ENCODE measurements at regions not wholly inside any gene's neighbourhood (a gene's known extent, or its start where the extent isn't known, plus 50 kb on each side); places are given as distances from the start of the nearest gene placed in this dataset.

DNA sequence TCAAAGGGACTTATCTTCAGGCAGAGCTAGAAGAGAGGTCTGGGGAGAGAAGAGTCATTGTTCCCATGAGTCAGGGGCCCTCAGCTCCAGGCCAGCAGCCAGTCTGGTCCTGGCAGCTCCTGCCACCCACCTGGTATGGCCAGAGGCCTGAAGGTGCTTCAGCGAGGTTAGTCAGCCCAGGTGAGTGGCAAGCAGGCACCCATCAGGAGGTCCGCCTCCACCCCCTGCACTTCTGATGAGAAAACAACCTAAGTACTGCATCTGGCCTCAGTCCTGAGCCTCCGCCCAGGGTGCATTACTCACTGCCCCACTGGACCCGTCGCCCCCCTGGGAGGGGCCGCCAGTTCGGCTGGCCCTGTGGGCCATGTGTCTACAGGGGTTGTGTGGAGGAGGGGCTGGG, 130.2 kb downstream of the INHBB start:
- Histone ChIP-seq H3K9me2 (ENCODE audit: low read depth, low read length) (no peaks in the 10 kb centered on the region), H3K4me2 (ENCODE audit: low read length) (no peak overlapping the region), H3K4me1 (ENCODE audit: insufficient read depth, low read length, severe bottlenecking) (no peaks in the 10 kb centered on the region), H3K79me2 (ENCODE audit: insufficient read depth, low read length) (no peaks in the 10 kb centered on the region), H3K36me3 (ENCODE audit: insufficient read depth, low read length) (no peaks in the 10 kb centered on the region), H2AFZ (ENCODE audit: low read length) (no peak overlapping the region), H3K9ac (ENCODE audit: low read length) (no peak overlapping the region), H3K4me3 (ENCODE audit: low read depth, low read length, poor library complexity, severe bottlenecking) (no peak overlapping the region), H3K27ac (ENCODE audit: low read depth, low read length, poor library complexity, severe bottlenecking) (no peak overlapping the region), H3K27me3 (ENCODE audit: insufficient read depth, low read length) (no peaks in the 10 kb centered on the region), H3K9me3 (ENCODE audit: low read length) (no peaks in the 10 kb centered on the region), H4K20me1 (ENCODE audit: insufficient read depth, low read length) (no peaks in the 10 kb centered on the region), H3F3A (ENCODE audit: insufficient read depth, low read length) (no peaks in the 10 kb centered on the region)
- TF ChIP-seq CTCF (IDR thresholded peaks at IDR 0.05; ENCODE audit: low read length), result no peak
- TF ChIP-seq EZH2 (IDR thresholded peaks at IDR 0.05; ENCODE audit: borderline replicate concordance, low read length), result no peak

DNA sequence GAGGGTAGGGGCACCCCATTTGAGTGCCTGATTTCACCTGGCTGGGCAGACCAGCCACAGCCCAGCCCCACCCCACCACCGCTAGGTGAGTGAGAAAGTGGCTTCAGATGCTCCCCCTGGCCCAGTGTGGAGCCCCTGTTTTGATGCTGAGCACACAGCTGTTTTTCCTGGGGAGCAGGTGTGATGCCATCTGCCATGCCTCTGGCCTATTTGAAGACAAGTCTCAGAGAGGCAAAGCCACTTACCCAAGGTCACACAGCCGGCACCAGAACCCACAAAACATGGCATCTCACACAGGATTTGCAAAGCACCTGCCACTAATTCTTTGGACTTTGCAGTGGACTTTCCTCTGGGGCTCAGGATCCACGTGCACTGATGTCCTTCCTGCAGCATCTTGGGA, 131.3 kb downstream of the INHBB start:
- no peak overlapping the region for H2AFZ ChIP-seq (ENCODE audit: low read length)
- H3K9me2 ChIP-seq (ENCODE audit: low read depth, low read length), result no peaks in the 10 kb centered on the region
- H3K27ac ChIP-seq (ENCODE audit: low read depth, low read length, poor library complexity, severe bottlenecking), result no peak overlapping the region
- H3K4me1 ChIP-seq (ENCODE audit: insufficient read depth, low read length, severe bottlenecking), result no peaks in the 10 kb centered on the region
- no peak overlapping the region for H3K4me3 ChIP-seq (ENCODE audit: low read depth, low read length, poor library complexity, severe bottlenecking)
- no peaks in the 10 kb centered on the region for H3K79me2 ChIP-seq (ENCODE audit: insufficient read depth, low read length)
- H3K9me3 ChIP-seq (ENCODE audit: low read length), result no peaks in the 10 kb centered on the region
- no peaks in the 10 kb centered on the region for H4K20me1 ChIP-seq (ENCODE audit: insufficient read depth, low read length)
- no peaks in the 10 kb centered on the region for H3F3A ChIP-seq (ENCODE audit: insufficient read depth, low read length)
- no peaks in the 10 kb centered on the region for H3K27me3 ChIP-seq (ENCODE audit: insufficient read depth, low read length)
- no peak overlapping the region for H3K4me2 ChIP-seq (ENCODE audit: low read length)
- TF ChIP-seq CTCF (IDR thresholded peaks at IDR 0.05; ENCODE audit: low read length), result no peak
- no peak for TF ChIP-seq EZH2 (IDR thresholded peaks at IDR 0.05; ENCODE audit: borderline replicate concordance, low read length)
- H3K36me3 ChIP-seq (ENCODE audit: insufficient read depth, low read length), result no peaks in the 10 kb centered on the region
- H3K9ac ChIP-seq (ENCODE audit: low read length), result no peak overlapping the region

- Histone ChIP-seq H3K36me3 (ENCODE audit: insufficient read depth, low read length) (no peaks in the 10 kb centered on the region), H2AFZ (ENCODE audit: low read length) (no peak overlapping the region), H4K20me1 (ENCODE audit: insufficient read depth, low read length) (no peaks in the 10 kb centered on the region), H3K9ac (ENCODE audit: low read length) (no peak overlapping the region), H3K4me1 (ENCODE audit: insufficient read depth, low read length, severe bottlenecking) (no peaks in the 10 kb centered on the region), H3K27ac (ENCODE audit: low read depth, low read length, poor library complexity, severe bottlenecking) (no peak overlapping the region), H3K4me3 (ENCODE audit: low read depth, low read length, poor library complexity, severe bottlenecking) (no peak overlapping the region), H3K79me2 (ENCODE audit: insufficient read depth, low read length) (no peaks in the 10 kb centered on the region), H3K4me2 (ENCODE audit: low read length) (no peak overlapping the region), H3F3A (ENCODE audit: insufficient read depth, low read length) (no peaks in the 10 kb centered on the region), H3K9me3 (ENCODE audit: low read length) (no peaks in the 10 kb centered on the region), H3K9me2 (ENCODE audit: low read depth, low read length) (no peaks in the 10 kb centered on the region), H3K27me3 (ENCODE audit: insufficient read depth, low read length) (no peaks in the 10 kb centered on the region)
- TF ChIP-seq EZH2 (IDR thresholded peaks at IDR 0.05; ENCODE audit: borderline replicate concordance, low read length) (no peak), CTCF (IDR thresholded peaks at IDR 0.05; ENCODE audit: low read length) (no peak)
Measured at GRCh38 chr2:120477831-120478481, 132.0 kb downstream of the INHBB start.

Measured in OCI-LY1 (cell line).